ENCODE measurements at regions not wholly inside any gene's neighbourhood (a gene's known extent, or its start where the extent isn't known, plus 50 kb on each side); places are given as distances from the start of the nearest gene placed in this dataset.

- peak; percentile 55 for DNase-seq
These were observed 105.0 kb upstream of the NR0B1 start for GRCh38 chrX:30414144-30414543.

- no peak for DNase-seq
These were observed 93.2 kb upstream of the NR0B1 start for GRCh38 chrX:30402366-30402765.

- no peak for DNase-seq
These were observed 79.1 kb upstream of the NR0B1 start for GRCh38 chrX:30388325-30388724.

- no peak for DNase-seq
These were observed 64.8 kb upstream of the NR0B1 start for GRCh38 chrX:30373951-30374350.

- DNase-seq: no peak
These were observed 64.3 kb upstream of the NR0B1 start for GRCh38 chrX:30373479-30373878.

GRCh38 chrX:30364229-30364628 is 55.0 kb upstream of the NR0B1 start:
- peak; percentile 83 for DNase-seq
